ENCODE measurements at regions not wholly inside any gene's neighbourhood (a gene's known extent, or its start where the extent isn't known, plus 50 kb on each side); places are given as distances from the start of the nearest gene placed in this dataset.
A peak's percentile ranks its signal among the peaks of the same experiment; 100 is the strongest.

- no peak overlapping the region for H2AFZ ChIP-seq (ENCODE audit: insufficient read depth, low read length, poor library complexity)
- H4K91ac ChIP-seq (ENCODE audit: low read depth, low read length): peak overlapping the region; percentile 88
- H3K79me2 ChIP-seq (ENCODE audit: control insufficient read depth, insufficient read depth, low read length, poor library complexity): peaks cover 4% of the 10 kb centered on the region
- no CpG with 5 or more reads among the region's 17 CpGs for WGBS (ENCODE audit: extremely low coverage, insufficient coverage, insufficient read length)
- peaks cover 10 to 11% of the 10 kb centered on the region in 2 experiments for H3K4me1 ChIP-seq (ENCODE audit: control insufficient read depth in 1 of 2, insufficient read depth in 2 of 2, low read length in 2 of 2)
- peaks cover 20% of the 10 kb centered on the region for H3K79me1 ChIP-seq (ENCODE audit: low read length)
- H3K14ac ChIP-seq (ENCODE audit: low read length): peak overlapping the region; percentile 31
- H4K12ac ChIP-seq (ENCODE audit: low read depth, low read length): peak overlapping the region; percentile 43
- H3K27me3 ChIP-seq (ENCODE audit: insufficient read depth, low read length): no peaks in the 10 kb centered on the region
- no peaks in the 10 kb centered on the region for H3K36me3 ChIP-seq (ENCODE audit: control insufficient read depth in 1 of 2, insufficient read depth in 2 of 2, low read length in 2 of 2)
- H4K8ac ChIP-seq (ENCODE audit: low read depth, low read length): no peak overlapping the region
- peak in 1 of 2 donors; percentile 53 for DNase-seq
- H3K4ac ChIP-seq (ENCODE audit: low read depth, low read length): no peak overlapping the region
- no peak overlapping the region for H3K4me3 ChIP-seq (ENCODE audit: low read depth, low read length)
- H3K23ac ChIP-seq (ENCODE audit: low read length): no peak overlapping the region
- peak overlapping the region; percentile 17 for H3K18ac ChIP-seq (ENCODE audit: low read length)
- H3K4me2 ChIP-seq (ENCODE audit: low read length): no peak overlapping the region
- H3K27ac ChIP-seq (ENCODE audit: low read depth, low read length): no peak overlapping the region
- H2BK120ac ChIP-seq (ENCODE audit: insufficient read depth, low read length, poor library complexity): peak overlapping the region; percentile 75
- peak overlapping the region; percentile 38 for H2BK12ac ChIP-seq (ENCODE audit: low read length)
- no peak overlapping the region for H3K9ac ChIP-seq (ENCODE audit: low read length)
- H2BK5ac ChIP-seq (ENCODE audit: low read depth, low read length, poor library complexity): peak overlapping the region; percentile 38
- H2AK5ac ChIP-seq (ENCODE audit: low read length): peak overlapping the region; percentile 32
- H3K9me3 ChIP-seq (ENCODE audit: insufficient read depth, low read depth, low read length): no peaks in the 10 kb centered on the region
Observed at GRCh38 chr9:136605988-136606660, 56.6 kb upstream of the EGFL7 start.

GRCh38 chr9:136604823-136605525, 57.7 kb upstream of the EGFL7 start:
- no peak overlapping the region for H3K23ac ChIP-seq (ENCODE audit: low read length)
- H3K9me3 ChIP-seq (ENCODE audit: insufficient read depth, low read depth, low read length): peaks cover 6% of the 10 kb centered on the region
- H3K9ac ChIP-seq (ENCODE audit: low read length): no peak overlapping the region
- DNase-seq: no peak
- no peak overlapping the region for H3K18ac ChIP-seq (ENCODE audit: low read length)
- H2AK5ac ChIP-seq (ENCODE audit: low read length): peak overlapping the region; percentile 39
- no peak overlapping the region for H3K4me3 ChIP-seq (ENCODE audit: low read depth, low read length)
- H3K79me2 ChIP-seq (ENCODE audit: control insufficient read depth, insufficient read depth, low read length, poor library complexity): peaks cover 4% of the 10 kb centered on the region
- H3K27me3 ChIP-seq (ENCODE audit: insufficient read depth, low read length): no peaks in the 10 kb centered on the region
- no peak overlapping the region for H4K12ac ChIP-seq (ENCODE audit: low read depth, low read length)
- peaks cover 18% of the 10 kb centered on the region for H3K79me1 ChIP-seq (ENCODE audit: low read length)
- no peak overlapping the region for H3K14ac ChIP-seq (ENCODE audit: low read length)
- H2BK12ac ChIP-seq (ENCODE audit: low read length): peak overlapping the region; percentile 23
- H4K91ac ChIP-seq (ENCODE audit: low read depth, low read length): peak overlapping the region; percentile 21
- no peak overlapping the region for H3K4ac ChIP-seq (ENCODE audit: low read depth, low read length)
- H3K4me2 ChIP-seq (ENCODE audit: low read length): no peak overlapping the region
- H4K8ac ChIP-seq (ENCODE audit: low read depth, low read length): no peak overlapping the region
- no peaks in the 10 kb centered on the region for H3K36me3 ChIP-seq (ENCODE audit: control insufficient read depth in 1 of 2, insufficient read depth in 2 of 2, low read length in 2 of 2)
- H3K27ac ChIP-seq (ENCODE audit: low read depth, low read length): no peak overlapping the region
- H2BK120ac ChIP-seq (ENCODE audit: insufficient read depth, low read length, poor library complexity): peak overlapping the region; percentile 18
- no peak overlapping the region for H2BK5ac ChIP-seq (ENCODE audit: low read depth, low read length, poor library complexity)
- peaks cover 12 to 17% of the 10 kb centered on the region in 2 experiments for H3K4me1 ChIP-seq (ENCODE audit: control insufficient read depth in 1 of 2, insufficient read depth in 2 of 2, low read length in 2 of 2)
- no peak overlapping the region for H2AFZ ChIP-seq (ENCODE audit: insufficient read depth, low read length, poor library complexity)
- no CpG with 5 or more reads among the region's 26 CpGs for WGBS (ENCODE audit: extremely low coverage, insufficient coverage, insufficient read length)

- H4K8ac ChIP-seq (ENCODE audit: low read depth, low read length): no peak overlapping the region
- no peak overlapping the region for H3K4me3 ChIP-seq (ENCODE audit: low read depth, low read length)
- H3K18ac ChIP-seq (ENCODE audit: low read length): no peak overlapping the region
- no peak overlapping the region for H3K14ac ChIP-seq (ENCODE audit: low read length)
- H3K9ac ChIP-seq (ENCODE audit: low read length): no peak overlapping the region
- H3K4ac ChIP-seq (ENCODE audit: low read depth, low read length): no peak overlapping the region
- peaks cover 20 to 25% of the 10 kb centered on the region in 2 experiments for H3K4me1 ChIP-seq (ENCODE audit: control insufficient read depth in 1 of 2, insufficient read depth in 2 of 2, low read length in 2 of 2)
- WGBS (ENCODE audit: extremely low coverage, insufficient coverage, insufficient read length): no CpG with 5 or more reads among the region's 33 CpGs
- no peak overlapping the region for H4K12ac ChIP-seq (ENCODE audit: low read depth, low read length)
- H3K23ac ChIP-seq (ENCODE audit: low read length): no peak overlapping the region
- H3K4me2 ChIP-seq (ENCODE audit: low read length): no peak overlapping the region
- H2BK120ac ChIP-seq (ENCODE audit: insufficient read depth, low read length, poor library complexity): no peak overlapping the region
- H2BK12ac ChIP-seq (ENCODE audit: low read length): no peak overlapping the region
- no peak overlapping the region for H2BK5ac ChIP-seq (ENCODE audit: low read depth, low read length, poor library complexity)
- DNase-seq: no peak
- H3K79me2 ChIP-seq (ENCODE audit: control insufficient read depth, insufficient read depth, low read length, poor library complexity): peaks cover 4% of the 10 kb centered on the region
- no peak overlapping the region for H3K27ac ChIP-seq (ENCODE audit: low read depth, low read length)
- no peak overlapping the region for H2AK5ac ChIP-seq (ENCODE audit: low read length)
- H4K91ac ChIP-seq (ENCODE audit: low read depth, low read length): no peak overlapping the region
- H3K79me1 ChIP-seq (ENCODE audit: low read length): peaks cover 22% of the 10 kb centered on the region
- H3K27me3 ChIP-seq (ENCODE audit: insufficient read depth, low read length): no peaks in the 10 kb centered on the region
- H3K36me3 ChIP-seq (ENCODE audit: control insufficient read depth in 1 of 2, insufficient read depth in 2 of 2, low read length in 2 of 2): no peaks in the 10 kb centered on the region
- peaks cover 6% of the 10 kb centered on the region for H3K9me3 ChIP-seq (ENCODE audit: insufficient read depth, low read depth, low read length)
- no peak overlapping the region for H2AFZ ChIP-seq (ENCODE audit: insufficient read depth, low read length, poor library complexity)
Observed at GRCh38 chr9:136603901-136604814, 58.3 kb upstream of the NOTCH1 start.

- H3K79me2 ChIP-seq (ENCODE audit: control insufficient read depth, insufficient read depth, low read length, poor library complexity): peaks cover 4% of the 10 kb centered on the region
- no CpG with 5 or more reads among the region's 12 CpGs for WGBS (ENCODE audit: extremely low coverage, insufficient coverage, insufficient read length)
Observed at GRCh38 chr9:136603216-136603615, 57.4 kb upstream of the NOTCH1 start.

More at GRCh38 chr9:136603216-136603615, 57.4 kb upstream of the NOTCH1 start:
- Histone ChIP-seq H4K12ac (ENCODE audit: low read depth, low read length) (no peak overlapping the region), H3K4ac (ENCODE audit: low read depth, low read length) (no peak overlapping the region), H3K79me1 (ENCODE audit: low read length) (peaks cover 24% of the 10 kb centered on the region), H3K23ac (ENCODE audit: low read length) (no peak overlapping the region), H3K27ac (ENCODE audit: low read depth, low read length) (no peak overlapping the region), H4K91ac (ENCODE audit: low read depth, low read length) (no peak overlapping the region), H2BK120ac (ENCODE audit: insufficient read depth, low read length, poor library complexity) (peak overlapping the region; percentile 41), H3K36me3 (ENCODE audit: control insufficient read depth in 1 of 2, insufficient read depth in 2 of 2, low read length in 2 of 2) (no peaks in the 10 kb centered on the region), H3K27me3 (ENCODE audit: insufficient read depth, low read length) (no peaks in the 10 kb centered on the region), H3K9me3 (ENCODE audit: insufficient read depth, low read depth, low read length) (peaks cover 6% of the 10 kb centered on the region), H3K9ac (ENCODE audit: low read length) (no peak overlapping the region), H3K4me3 (ENCODE audit: low read depth, low read length) (no peak overlapping the region), H3K14ac (ENCODE audit: low read length) (no peak overlapping the region), H2BK5ac (ENCODE audit: low read depth, low read length, poor library complexity) (no peak overlapping the region), H2BK12ac (ENCODE audit: low read length) (no peak overlapping the region), H2AFZ (ENCODE audit: insufficient read depth, low read length, poor library complexity) (no peak overlapping the region), H3K4me2 (ENCODE audit: low read length) (no peak overlapping the region), H3K18ac (ENCODE audit: low read length) (no peak overlapping the region), H3K4me1 (ENCODE audit: control insufficient read depth in 1 of 2, insufficient read depth in 2 of 2, low read length in 2 of 2) (peaks cover 25 to 31% of the 10 kb centered on the region in 2 experiments), H4K8ac (ENCODE audit: low read depth, low read length) (no peak overlapping the region), H2AK5ac (ENCODE audit: low read length) (no peak overlapping the region)
- DNase-seq: no peak
